Lung microvascular endothelial cell (primary cell): ENCODE measurements at regions not wholly inside any gene's neighbourhood (a gene's known extent, or its start where the extent isn't known, plus 50 kb on each side); places are given as distances from the start of the nearest gene placed in this dataset.

Experiments used
- DNase-seq, 2 donors: peaks; one replicate each; pipeline versions ENCODE4 v3.0.0 to v3.0.0-alpha.2; 2010; ENCODE audit warnings: low read depth in 2 of 2

- DNase-seq, result no peak
Observed at GRCh38 chr11:37642296-37642695, 1044.3 kb upstream of the RAG2 start.

GRCh38 chr11:37632748-37633147, 1034.7 kb upstream of the RAG2 start:
- no peak for DNase-seq

GRCh38 chr11:37630866-37631265, 1032.8 kb upstream of the RAG2 start:
- DNase-seq, result no peak

GRCh38 chr11:37623778-37624177, 1025.7 kb upstream of the RAG2 start:
- DNase-seq, result no peak

GRCh38 chr11:37621662-37622061, 1023.6 kb upstream of the RAG2 start:
- DNase-seq, result no peak

- DNase-seq, result no peak
Observed at GRCh38 chr11:37616291-37616690, 1018.3 kb upstream of the RAG2 start.

- no peak for DNase-seq
Observed at GRCh38 chr11:37613031-37613430, 1015.0 kb upstream of the RAG2 start.

GRCh38 chr11:37612146-37612545, 1014.1 kb upstream of the RAG2 start:
- DNase-seq, result no peak

- no peak for DNase-seq
Observed at GRCh38 chr11:37605229-37605628, 1007.2 kb upstream of the RAG2 start.

GRCh38 chr11:37598381-37598780, 1000.3 kb upstream of the RAG2 start:
- DNase-seq, result no peak

GRCh38 chr11:37597776-37598175, 999.7 kb upstream of the RAG2 start:
- DNase-seq, result no peak

- DNase-seq, result no peak
Observed at GRCh38 chr11:37595845-37596244, 997.8 kb upstream of the RAG2 start.

- DNase-seq, result no peak
Observed at GRCh38 chr11:37574361-37574760, 976.3 kb upstream of the RAG2 start.

GRCh38 chr11:37572491-37573171, 974.6 kb upstream of the RAG2 start:
- DNase-seq, result no peak

GRCh38 chr11:37571246-37571645, 973.2 kb upstream of the RAG2 start:
- no peak for DNase-seq

GRCh38 chr11:37560991-37561390, 963.0 kb upstream of the RAG2 start:
- no peak for DNase-seq

- no peak for DNase-seq
Observed at GRCh38 chr11:37560346-37560745, 962.3 kb upstream of the RAG2 start.

- DNase-seq, result no peak
Observed at GRCh38 chr11:37558619-37559210, 960.7 kb upstream of the RAG2 start.

- no peak for DNase-seq
Observed at GRCh38 chr11:37557990-37558389, 960.0 kb upstream of the RAG2 start.

- no peak for DNase-seq
Observed at GRCh38 chr11:37552284-37552683, 954.2 kb upstream of the RAG2 start.

GRCh38 chr11:37544491-37544890, 946.5 kb upstream of the RAG2 start:
- no peak for DNase-seq

GRCh38 chr11:37533830-37534229, 935.8 kb upstream of the RAG2 start:
- no peak for DNase-seq

- no peak for DNase-seq
Observed at GRCh38 chr11:37533087-37533486, 935.1 kb upstream of the RAG2 start.

GRCh38 chr11:37532271-37532670, 934.2 kb upstream of the RAG2 start:
- DNase-seq, result no peak
